Esophagus muscularis mucosa (tissue), 4 donors: ENCODE measurements at regions not wholly inside any gene's neighbourhood (a gene's known extent, or its start where the extent isn't known, plus 50 kb on each side); places are given as distances from the start of the nearest gene placed in this dataset.

Experiments used
- DNase-seq: peaks from one replicate; pipeline ENCODE4 v3.0.0-alpha.2; 2017; ENCODE audit errors: extremely low spot score
- H3K27ac ChIP-seq, 4 donors: fragments of 200-600 bp; sonication (generic); replicated peaks in 1 of 4; 1 replicate in 3 of 4; 2 replicates in 1 of 4; pipeline ENCODE4 v1.5.1; 2016 to 2019; ENCODE audit warnings: mild to moderate bottlenecking in 1 of 4
- H3K27me3 ChIP-seq, 4 donors: fragments of 200-600 bp; sonication (generic); one replicate each; pipeline versions ENCODE4 v1.5.1 to v1.6.0; 2016 to 2019
- H3K36me3 ChIP-seq, 4 donors: fragments of 200-600 bp; sonication (generic); one replicate each; pipeline ENCODE4 v1.5.1; 2016 to 2019
- H3K4me1 ChIP-seq, 4 donors: fragments of 200-600 bp; sonication (generic); one replicate each; pipeline ENCODE4 v1.5.1; 2016 to 2019
- H3K4me3 ChIP-seq, 4 donors: fragments of 200-600 bp; sonication (generic); 1 replicate in 2 of 4; 2 replicates in 2 of 4; pipeline ENCODE4 v1.5.1; 2016 to 2019; ENCODE audit warnings: mild to moderate bottlenecking in 4 of 4, moderate library complexity in 1 of 4
- H3K9me3 ChIP-seq, 4 donors: fragments of 200-600 bp; sonication (generic); 1 replicate in 3 of 4; 2 replicates in 1 of 4; pipeline ENCODE4 v1.5.1; 2016 to 2019
- EP300 ChIP-seq: sonication (generic); formaldehyde crosslinking; IDR thresholded peaks from one replicate; pipeline ENCODE4 v1.6.1; 2017; ENCODE audit warnings: antibody characterized with exemption
- POLR2A ChIP-seq: fragments of 450-650 bp; IDR thresholded peaks from one replicate; pipeline ENCODE4 v1.6.1; 2017; ENCODE audit warnings: antibody characterized with exemption, moderate library complexity, mild to moderate bottlenecking, low read depth
- POLR2AphosphoS5 ChIP-seq, 2 donors: sonication (generic); formaldehyde crosslinking; IDR thresholded peaks; one replicate each; pipeline ENCODE4 v1.6.1; 2017; ENCODE audit warnings: antibody characterized with exemption in 2 of 2
- WGBS: methylation state at CpG from one replicate; pipeline ENCODE4 v1.1.5; 2018; 5-methylcytosine and 5-hydroxymethylcytosine counted together
- intact Hi-C: fragments of 100-400 bp; cut with DNase I; formaldehyde crosslinking; loops from one replicate; pipeline ENCODE4 v1.15.1; 2023
- TF ChIP-seq, protein P1 (sequence below), 3 experiments: fragments of 200-600 bp in 2 of 3; fragments of 450-650 bp in 1 of 3; sonication (generic) in 2 of 3; IDR thresholded peaks; one replicate each; pipeline ENCODE4 v1.5.1; 2017 to 2019; ENCODE audit warnings: antibody characterized with exemption in 3 of 3, mild to moderate bottlenecking in 2 of 3, moderate library complexity in 1 of 3

DNA sequence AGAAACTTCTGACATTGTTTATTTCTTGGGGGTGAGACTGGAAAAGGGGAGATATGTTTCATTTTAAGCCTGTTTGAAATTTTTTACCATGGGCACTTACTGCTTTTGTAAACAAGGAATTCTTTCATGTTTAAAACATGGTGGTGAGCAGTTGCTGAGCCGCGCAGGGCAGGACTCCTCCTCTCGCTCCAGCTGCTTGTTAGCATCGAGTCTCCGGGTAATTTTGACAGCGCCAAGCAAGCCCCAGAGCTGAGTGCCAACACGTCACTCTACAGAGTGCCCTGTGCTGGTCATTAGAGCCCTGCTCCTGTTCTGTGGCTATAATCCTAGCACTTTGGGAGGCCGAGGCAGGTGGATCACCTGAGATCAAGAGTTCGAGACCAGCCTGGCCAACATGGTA lies 116.5 kb upstream of the MSX2 start:
- no peak for DNase-seq
- H3K9me3 ChIP-seq, result peaks cover 0 to 11% (median 3%) of the 10 kb centered on the region in 4 donors
- WGBS, result 58% methylated on average over 9 of the region's 9 CpGs

DNA sequence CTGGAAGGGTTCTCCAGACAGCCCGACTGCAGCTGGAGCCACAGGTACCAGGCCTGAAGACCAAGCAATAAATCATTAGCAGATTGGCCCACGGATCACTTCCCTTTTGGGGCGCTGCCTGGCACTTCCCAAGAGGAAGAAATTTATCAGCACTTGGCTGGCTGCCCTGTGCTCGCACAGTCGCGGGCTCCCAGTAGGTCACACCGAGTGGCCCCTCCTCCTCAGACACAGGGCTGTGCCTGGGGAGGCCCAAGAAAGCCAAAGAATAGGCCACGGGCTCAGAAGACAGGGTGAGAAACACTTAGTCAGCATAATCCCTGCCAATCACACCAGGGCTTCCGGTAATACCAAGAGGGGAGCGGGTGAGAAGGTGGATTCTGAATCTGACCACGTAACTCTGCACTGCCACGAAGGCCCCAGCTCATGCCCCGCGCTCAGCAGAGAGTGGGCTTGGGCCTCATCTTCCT lies 115.7 kb upstream of the MSX2 start:
- peaks cover 0 to 34% (median 0%) of the 10 kb centered on the region in 4 donors for H3K27me3 ChIP-seq
- intact Hi-C loops, result no loop called here
- no peaks in the 10 kb centered on the region for H3K36me3 ChIP-seq
- 45% methylated on average over 10 of the region's 14 CpGs for WGBS
- H3K4me1 ChIP-seq, result peaks cover 0 to 3% (median 0%) of the 10 kb centered on the region in 4 donors
- DNase-seq, result no peak
- H3K27ac ChIP-seq, result no peak overlapping the region
- no peak overlapping the region for H3K4me3 ChIP-seq
- TF ChIP-seq POLR2AphosphoS5 (IDR thresholded peaks at IDR 0.05) (no peak), POLR2A (no peak), EP300 (no peak)
- TF ChIP-seq, protein P1, sequence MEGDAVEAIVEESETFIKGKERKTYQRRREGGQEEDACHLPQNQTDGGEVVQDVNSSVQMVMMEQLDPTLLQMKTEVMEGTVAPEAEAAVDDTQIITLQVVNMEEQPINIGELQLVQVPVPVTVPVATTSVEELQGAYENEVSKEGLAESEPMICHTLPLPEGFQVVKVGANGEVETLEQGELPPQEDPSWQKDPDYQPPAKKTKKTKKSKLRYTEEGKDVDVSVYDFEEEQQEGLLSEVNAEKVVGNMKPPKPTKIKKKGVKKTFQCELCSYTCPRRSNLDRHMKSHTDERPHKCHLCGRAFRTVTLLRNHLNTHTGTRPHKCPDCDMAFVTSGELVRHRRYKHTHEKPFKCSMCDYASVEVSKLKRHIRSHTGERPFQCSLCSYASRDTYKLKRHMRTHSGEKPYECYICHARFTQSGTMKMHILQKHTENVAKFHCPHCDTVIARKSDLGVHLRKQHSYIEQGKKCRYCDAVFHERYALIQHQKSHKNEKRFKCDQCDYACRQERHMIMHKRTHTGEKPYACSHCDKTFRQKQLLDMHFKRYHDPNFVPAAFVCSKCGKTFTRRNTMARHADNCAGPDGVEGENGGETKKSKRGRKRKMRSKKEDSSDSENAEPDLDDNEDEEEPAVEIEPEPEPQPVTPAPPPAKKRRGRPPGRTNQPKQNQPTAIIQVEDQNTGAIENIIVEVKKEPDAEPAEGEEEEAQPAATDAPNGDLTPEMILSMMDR (IDR thresholded peaks at IDR 0.05), result no peak
- peaks cover 0 to 6% (median 2%) of the 10 kb centered on the region in 4 donors for H3K9me3 ChIP-seq

More for the DNA sequence above, 116.5 kb upstream of the MSX2 start:
- Histone ChIP-seq H3K4me1 (peaks cover 0 to 3% (median 0%) of the 10 kb centered on the region in 4 donors), H3K36me3 (no peaks in the 10 kb centered on the region), H3K27me3 (peaks cover 0 to 27% (median 0%) of the 10 kb centered on the region in 4 donors), H3K4me3 (no peak overlapping the region), H3K27ac (no peak overlapping the region)
- TF ChIP-seq, protein P1 (IDR thresholded peaks at IDR 0.05), result no peak
- TF ChIP-seq EP300 (no peak), POLR2AphosphoS5 (IDR thresholded peaks at IDR 0.05) (no peak), POLR2A (no peak)
- intact Hi-C loops, result no loop called here

DNA sequence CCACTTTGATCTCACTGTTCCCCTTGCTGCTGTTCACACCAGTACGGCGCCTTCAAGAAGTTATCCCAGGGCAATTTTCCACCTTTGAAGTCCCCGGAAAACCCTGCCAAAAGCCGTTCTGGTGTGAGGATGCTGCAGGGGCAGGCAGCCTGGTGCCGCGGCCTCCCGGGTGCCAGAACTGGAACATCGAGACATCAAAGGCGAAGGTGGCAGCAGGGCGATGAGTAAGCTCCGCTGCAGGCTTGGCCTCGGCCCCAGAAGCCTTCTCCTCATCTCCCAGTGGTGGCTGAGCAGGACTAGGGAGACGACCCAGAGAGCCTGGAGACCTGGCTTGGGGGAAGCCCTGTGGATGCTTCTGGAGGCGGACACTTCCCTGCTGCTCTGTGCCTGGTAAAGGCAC lies 115.3 kb upstream of the MSX2 start:
- TF ChIP-seq POLR2A (no peak), POLR2AphosphoS5 (IDR thresholded peaks at IDR 0.05) (no peak), EP300 (no peak)
- TF ChIP-seq, protein P1 (IDR thresholded peaks at IDR 0.05), result no peak
- Histone ChIP-seq H3K27ac (no peak overlapping the region), H3K36me3 (no peaks in the 10 kb centered on the region), H3K27me3 (peaks cover 0 to 34% (median 0%) of the 10 kb centered on the region in 4 donors), H3K4me1 (peaks cover 0 to 3% (median 0%) of the 10 kb centered on the region in 4 donors), H3K9me3 (peaks cover 0 to 2% (median 0%) of the 10 kb centered on the region in 4 donors), H3K4me3 (no peak overlapping the region)
- no peak for DNase-seq
- WGBS, result 74% methylated on average over 7 of the region's 14 CpGs
- intact Hi-C loops, result no loop called here

DNA sequence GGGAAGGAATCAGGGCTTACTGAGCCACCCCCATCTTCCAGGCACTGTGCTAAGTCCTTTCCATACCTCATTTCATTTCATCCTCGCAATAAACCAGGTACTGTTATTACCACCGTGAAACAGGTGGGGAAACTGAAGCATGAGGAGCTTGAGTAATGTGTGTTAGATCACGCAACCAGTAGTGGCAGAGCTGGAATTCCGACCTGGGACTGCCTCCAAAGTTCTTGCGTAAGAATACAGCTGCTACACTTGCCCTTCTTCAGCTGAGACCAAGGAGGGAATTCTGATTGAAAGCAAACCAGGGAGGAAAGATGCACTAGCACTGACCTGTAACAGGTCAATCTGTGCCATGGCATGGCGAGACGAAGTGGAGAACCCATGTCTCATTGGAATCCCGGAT lies 113.4 kb upstream of the MSX2 start:
- H3K4me3 ChIP-seq, result no peak overlapping the region
- H3K36me3 ChIP-seq, result no peaks in the 10 kb centered on the region
- no peak for TF ChIP-seq POLR2AphosphoS5 (IDR thresholded peaks at IDR 0.05)
- TF ChIP-seq EP300, result no peak
- no peak for TF ChIP-seq POLR2A
- TF ChIP-seq, protein P1 (IDR thresholded peaks at IDR 0.05), result no peak
- peaks cover 0 to 26% (median 0%) of the 10 kb centered on the region in 4 donors for H3K27me3 ChIP-seq
- intact Hi-C loops, result no loop called here
- peaks cover 0 to 3% (median 0%) of the 10 kb centered on the region in 4 donors for H3K4me1 ChIP-seq
- DNase-seq, result no peak
- 67% methylated on average over 8 of the region's 8 CpGs for WGBS
- no peak overlapping the region for H3K27ac ChIP-seq
- peaks cover 0 to 4% (median 0%) of the 10 kb centered on the region in 4 donors for H3K9me3 ChIP-seq

DNA sequence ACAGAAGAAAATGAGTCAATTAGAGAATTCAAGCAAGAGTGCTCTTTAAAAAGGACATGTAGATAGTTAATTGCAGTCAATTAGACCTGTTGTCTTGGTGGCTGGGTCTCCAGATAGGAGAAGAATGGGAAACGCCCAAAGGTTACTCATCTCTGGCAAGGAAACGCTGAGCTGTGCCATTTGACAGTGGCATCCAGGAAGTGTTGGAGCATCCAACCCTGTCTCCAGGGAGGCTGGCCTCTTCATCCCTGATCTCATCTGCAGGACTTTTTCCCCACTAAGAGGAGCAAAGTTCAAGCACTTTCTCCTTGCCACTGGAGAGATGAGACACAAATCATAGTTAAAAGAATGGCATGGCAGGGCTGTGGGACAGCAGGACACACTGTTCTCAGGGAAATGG lies 111.7 kb upstream of the MSX2 start:
- no peak overlapping the region for H3K27ac ChIP-seq
- TF ChIP-seq EP300 (no peak), POLR2A (no peak), POLR2AphosphoS5 (IDR thresholded peaks at IDR 0.05) (no peak)
- TF ChIP-seq, protein P1 (IDR thresholded peaks at IDR 0.05), result no peak
- DNase-seq, result no peak
- H3K27me3 ChIP-seq, result peaks cover 0 to 28% (median 0%) of the 10 kb centered on the region in 4 donors
- 61% methylated on average over 2 of the region's 2 CpGs for WGBS
- H3K4me3 ChIP-seq, result no peak overlapping the region
- no peaks in the 10 kb centered on the region for H3K36me3 ChIP-seq
- peaks cover 0 to 4% (median 0%) of the 10 kb centered on the region in 4 donors for H3K9me3 ChIP-seq
- H3K4me1 ChIP-seq, result peaks cover 0 to 3% (median 0%) of the 10 kb centered on the region in 4 donors
- intact Hi-C loops, result no loop called here
